ENCODE measurements at regions not wholly inside any gene's neighbourhood (a gene's known extent, or its start where the extent isn't known, plus 50 kb on each side); places are given as distances from the start of the nearest gene placed in this dataset.
"Not testable (repeated sequence)": the region's sequence is repeated elsewhere in the genome, so short reads cannot be mapped to it uniquely, and the experiment has no call there.

DNA sequence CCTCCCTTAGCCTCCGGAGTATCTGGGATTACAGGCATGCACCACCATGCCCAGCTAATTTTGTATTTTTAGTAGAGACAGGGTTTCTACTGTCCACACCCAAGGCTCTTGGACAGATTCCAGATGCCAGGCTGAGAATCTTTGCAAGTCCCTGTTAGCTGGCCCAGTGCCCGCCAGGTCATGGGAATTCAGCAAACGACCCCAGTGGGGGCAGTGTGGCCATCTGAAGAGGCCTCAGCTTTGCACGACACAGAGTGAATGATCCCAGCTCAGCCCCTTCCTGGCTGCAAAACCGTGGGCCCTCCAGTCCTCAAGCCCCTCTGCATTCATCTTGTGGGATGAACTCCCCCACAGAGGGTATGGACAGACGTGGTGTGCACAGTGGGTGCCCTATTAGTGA lies 179.5 kb upstream of the ID2 start:
- no peak for DNase-seq

- DNase-seq, result no peak
Measured at GRCh38 chr2:8505311-8505920, 176.4 kb upstream of the ID2 start.

DNA sequence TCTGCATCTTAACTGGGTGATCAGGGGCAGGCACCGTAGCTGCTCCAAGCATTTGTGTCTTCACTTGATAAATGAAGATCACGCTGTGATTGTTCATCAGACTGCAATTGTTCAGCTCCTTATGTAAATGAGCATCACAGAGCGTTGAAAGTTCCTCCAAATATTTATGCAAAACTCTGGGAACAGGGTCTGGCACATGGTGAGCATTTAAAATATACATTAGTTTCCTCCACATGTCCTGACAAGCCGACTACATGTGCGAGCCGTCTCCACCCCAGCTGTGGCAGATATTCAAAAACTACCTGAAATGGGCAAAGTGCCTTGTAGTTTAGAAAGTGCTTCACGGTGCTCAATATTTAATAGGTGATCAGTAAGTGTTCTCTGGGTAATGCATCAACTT lies 175.1 kb upstream of the ID2 start:
- DNase-seq, result no peak

DNA sequence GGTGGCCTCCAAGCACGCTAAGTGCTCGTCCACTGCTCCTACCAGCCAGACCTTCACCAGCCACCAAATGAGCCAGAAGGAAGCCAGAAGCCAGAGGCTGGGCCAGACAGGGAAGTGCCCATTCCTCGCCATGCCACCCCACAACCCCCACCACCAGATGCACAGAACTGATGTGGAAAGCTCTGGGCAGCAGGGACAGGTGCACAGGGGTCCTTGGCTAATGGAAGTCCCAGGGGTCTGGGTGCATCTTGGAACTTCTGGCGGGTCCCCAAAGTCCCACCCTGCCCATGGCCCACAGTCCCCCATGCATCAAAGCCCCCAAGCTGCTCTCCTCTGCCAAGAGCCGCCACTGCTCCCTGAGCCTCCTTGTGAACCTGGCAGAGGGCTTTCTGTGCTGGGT lies 173.1 kb upstream of the ID2 start:
- DNase-seq, result no peak

DNA sequence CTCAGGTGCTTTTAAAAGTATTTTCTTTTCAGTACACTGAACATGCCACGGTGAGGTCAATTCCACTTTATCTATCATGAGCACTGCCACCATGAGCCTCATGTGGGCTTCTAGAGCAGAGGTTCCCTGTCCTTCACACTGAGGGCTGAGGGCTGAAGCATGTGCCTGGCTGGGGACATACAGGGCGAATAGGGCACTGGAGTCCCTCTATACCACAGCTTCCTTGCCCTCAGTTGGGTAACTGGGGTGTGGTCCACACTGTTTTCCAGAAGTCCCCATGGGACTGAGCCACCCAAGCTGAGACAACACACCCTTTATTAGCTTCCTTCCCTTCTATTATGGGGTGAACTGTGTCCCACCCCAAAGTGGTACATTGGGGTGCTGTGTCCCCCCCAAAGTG lies 172.2 kb upstream of the ID2 start:
- DNase-seq, result no peak

GRCh38 chr2:8510055-8510454 lies 171.8 kb upstream of the ID2 start:
- DNase-seq, result not testable (repeated sequence)

- no peak for DNase-seq
Measured at GRCh38 chr2:8510519-8510918, 171.3 kb upstream of the ID2 start.

- DNase-seq, result no peak
Measured at GRCh38 chr2:8511868-8512612, 169.8 kb upstream of the ID2 start.

GRCh38 chr2:8513601-8514273 lies 168.1 kb upstream of the ID2 start:
- DNase-seq, result no peak

DNA sequence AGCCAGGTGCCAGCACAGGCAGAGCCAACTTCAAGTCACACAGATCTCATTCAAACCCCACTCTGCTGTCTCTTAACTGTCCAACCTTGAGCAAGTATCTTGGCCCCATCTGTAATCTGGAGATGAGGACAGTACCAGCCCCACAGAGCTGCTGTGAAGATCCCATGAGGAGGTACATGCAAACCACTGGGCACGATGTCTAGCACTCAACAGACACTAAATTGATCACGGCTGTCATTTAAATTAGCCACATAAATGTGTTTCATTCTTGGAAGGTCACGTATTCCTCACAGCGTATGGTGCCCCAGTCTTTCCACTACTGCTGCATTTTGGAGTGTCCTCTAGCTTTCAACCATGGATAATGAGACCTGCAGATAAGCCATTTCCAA lies 167.6 kb upstream of the ID2 start:
- DNase-seq, result no peak

- peak; percentile 59 for DNase-seq
Measured at GRCh38 chr2:8514796-8515758, 166.8 kb upstream of the ID2 start.

GRCh38 chr2:8515864-8516533 lies 165.9 kb upstream of the ID2 start:
- no peak for DNase-seq

DNA sequence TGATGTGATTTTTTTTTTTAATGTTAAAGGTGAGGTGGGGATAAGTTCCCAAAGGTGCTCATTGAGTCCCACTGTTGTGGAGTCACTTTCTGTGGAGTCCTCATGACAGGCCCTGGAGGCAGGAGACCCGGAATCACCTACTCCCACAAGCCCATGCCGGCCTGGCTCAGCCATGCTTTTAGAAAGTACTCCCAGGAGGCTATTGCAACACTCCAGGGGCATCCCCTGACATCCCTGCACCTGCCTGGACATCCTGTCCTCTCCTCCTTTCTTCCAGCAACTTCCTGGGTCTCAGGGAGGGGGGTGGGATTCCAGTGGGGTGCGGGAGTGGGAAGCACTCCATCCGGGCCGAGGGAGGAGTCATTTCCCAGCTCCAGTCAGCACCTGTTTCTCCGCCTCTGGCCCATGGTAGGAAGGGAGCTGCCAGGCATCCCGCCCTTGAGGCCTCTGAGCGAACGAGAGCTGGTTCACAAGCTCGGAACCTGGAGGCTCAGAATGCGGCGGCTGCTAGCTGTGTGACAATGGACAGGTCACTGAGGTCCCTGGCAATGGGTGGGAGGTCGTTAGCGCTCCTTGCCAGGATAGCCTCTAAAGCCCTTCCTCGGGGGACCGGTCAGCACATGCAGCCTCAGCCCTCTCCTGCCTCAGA lies 163.9 kb upstream of the ID2 start:
- DNase-seq, result no peak

GRCh38 chr2:8518979-8519668 lies 162.7 kb upstream of the ID2 start:
- no peak for DNase-seq

DNA sequence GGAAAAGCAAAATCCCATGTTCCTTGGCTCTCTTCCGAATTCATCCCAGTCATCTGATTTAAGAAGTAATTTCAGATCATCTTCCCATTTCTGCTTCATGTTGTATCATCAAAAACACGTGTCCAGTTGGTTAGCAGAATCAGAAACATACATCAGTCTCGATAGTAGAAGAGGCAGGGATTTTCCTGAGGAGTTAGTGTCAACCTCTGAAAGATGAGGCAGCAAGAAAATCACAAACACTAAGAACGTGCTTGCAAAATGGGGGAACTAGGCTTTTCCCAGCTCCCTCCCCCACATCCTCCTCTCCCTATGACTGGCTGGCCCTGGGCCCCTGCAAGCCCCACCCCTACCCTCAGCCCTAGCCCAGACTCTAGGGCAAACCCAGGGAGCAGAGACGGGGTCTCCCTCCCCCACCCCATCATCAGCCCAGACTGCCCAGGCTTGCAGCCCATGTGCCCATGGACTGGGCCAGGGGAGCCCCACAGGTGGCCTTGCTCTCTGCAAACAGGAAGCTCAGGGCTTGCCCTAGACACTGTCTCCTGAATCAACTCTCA lies 161.0 kb upstream of the ID2 start:
- DNase-seq, result no peak

DNA sequence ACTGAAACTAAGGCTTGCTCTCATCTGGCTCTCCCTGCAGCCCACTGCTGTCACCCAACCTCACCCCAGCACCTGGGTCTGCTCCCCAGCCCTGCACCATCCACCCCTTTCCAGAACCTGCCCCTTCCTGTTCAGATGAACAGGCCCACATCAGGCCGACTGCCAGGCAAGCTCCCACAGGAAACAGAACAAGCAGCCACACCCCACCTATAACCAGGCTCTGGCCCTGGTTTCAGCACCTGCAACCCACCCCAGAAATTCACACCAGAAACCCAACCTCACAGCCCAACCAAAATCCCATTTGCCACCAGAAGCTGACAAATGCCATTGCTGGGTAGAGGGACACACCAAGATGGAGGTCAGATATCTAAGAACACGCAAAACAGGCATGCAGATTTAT lies 159.2 kb upstream of the ID2 start:
- DNase-seq, result no peak

- no peak for DNase-seq
Measured at GRCh38 chr2:8524388-8524787, 157.5 kb upstream of the ID2 start.

GRCh38 chr2:8524823-8525222 lies 157.0 kb upstream of the ID2 start:
- no peak for DNase-seq

DNA sequence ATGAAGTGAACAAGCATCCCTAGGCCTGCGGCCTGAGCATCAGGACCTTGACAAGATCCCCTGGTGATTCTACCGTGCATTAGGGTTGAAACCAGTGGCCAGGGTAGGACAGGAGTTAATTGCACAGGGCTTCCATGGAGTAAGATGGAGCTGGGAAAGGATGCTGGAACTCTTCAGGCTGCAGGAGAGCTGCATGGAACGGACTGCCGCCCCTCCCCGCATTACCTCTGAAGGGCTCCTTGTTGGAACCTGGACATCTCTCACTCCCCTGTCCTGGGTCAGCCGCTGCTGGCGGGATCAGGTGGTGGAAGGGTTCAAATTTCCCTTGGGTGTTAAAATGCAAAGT lies 156.6 kb upstream of the ID2 start:
- no peak for DNase-seq

DNA sequence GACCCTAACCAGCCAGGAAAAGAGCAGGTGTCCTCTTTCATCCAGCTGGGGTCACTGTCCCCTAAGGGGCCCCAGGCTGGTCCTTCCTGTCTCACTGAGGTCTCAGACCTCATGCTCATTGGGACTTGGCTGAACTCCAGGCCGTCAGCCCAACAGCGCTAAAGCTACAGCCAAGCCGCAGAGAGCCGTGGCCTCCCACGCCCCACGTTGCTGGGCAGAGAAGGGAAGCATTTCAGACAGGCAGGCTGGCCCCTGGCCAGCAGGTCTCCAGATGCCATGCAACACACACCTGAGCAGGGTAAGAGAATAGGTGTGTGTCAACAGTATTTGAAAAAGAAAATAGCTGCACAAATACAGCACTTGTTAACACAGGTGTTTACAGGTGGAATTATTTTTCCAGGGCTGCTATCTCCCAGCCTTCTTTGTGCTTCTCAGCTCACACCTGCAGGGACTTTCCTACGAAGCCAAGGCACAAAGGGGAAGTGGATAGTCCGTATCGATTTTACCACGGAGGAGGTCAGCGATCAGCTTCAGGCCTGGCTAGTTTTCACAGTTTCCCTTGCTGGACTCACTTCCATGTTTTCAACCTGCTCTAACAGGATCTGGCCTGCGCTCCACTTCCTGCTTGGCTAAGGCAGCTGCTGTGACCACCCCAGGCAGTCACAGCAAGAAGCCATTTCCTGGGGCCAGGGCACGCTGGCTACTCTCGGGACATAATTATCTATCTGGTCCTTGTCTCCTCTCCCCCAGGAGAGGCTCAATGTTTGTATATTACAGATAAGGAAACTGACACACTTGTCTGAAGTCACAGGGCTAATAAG lies 156.1 kb upstream of the ID2 start:
- no peak for DNase-seq

DNA sequence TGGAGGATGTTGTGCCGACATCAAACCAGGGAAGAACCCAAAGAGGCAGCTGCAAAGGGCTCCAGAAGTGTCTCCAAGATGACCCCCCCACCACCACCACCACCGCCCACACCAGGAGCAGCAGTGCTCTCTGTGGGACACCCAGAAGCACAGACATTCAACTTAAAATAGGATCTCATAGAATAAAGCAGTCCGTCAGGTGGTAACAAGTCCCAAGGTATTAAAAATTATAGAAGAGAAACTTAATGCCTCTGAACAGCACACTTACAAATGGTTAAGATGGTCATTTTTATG lies 155.5 kb upstream of the ID2 start:
- no peak for DNase-seq
